ENCODE measurements at regions not wholly inside any gene's neighbourhood (a gene's known extent, or its start where the extent isn't known, plus 50 kb on each side); places are given as distances from the start of the nearest gene placed in this dataset.

DNA sequence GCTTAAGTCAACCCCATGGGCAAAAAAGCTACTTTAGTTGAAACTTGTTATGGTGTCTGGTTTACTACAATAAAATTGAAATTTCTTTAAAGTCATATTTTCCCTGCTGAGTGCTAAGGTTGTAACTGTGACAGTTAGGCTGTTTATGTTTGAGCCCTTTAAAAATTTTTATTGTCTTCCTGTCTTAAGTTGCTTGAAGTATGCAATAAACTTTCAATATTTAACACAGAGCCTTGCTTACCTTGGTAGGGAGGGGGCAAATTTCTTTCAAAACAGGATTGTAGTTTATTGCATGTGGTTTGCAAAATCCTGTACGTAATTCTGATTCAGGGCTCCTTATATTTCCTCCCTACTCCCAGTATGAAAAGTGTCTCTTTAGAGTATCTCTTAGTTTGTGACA, 465.5 kb upstream of the ACTBL2 start:
- H3K9me2 ChIP-seq (replicated peaks; ENCODE audit: insufficient read depth), result no peaks in the 10 kb centered on the region
- no peaks in the 10 kb centered on the region for H3K79me2 ChIP-seq
- no peak overlapping the region for H3K27ac ChIP-seq
- H3K4me3 ChIP-seq, result no peak overlapping the region
- H3K36me3 ChIP-seq (replicated peaks; ENCODE audit: insufficient read depth, low read depth), result no peaks in the 10 kb centered on the region
- no peak overlapping the region for H3K4me2 ChIP-seq
- H3K9me3 ChIP-seq (ENCODE audit: low read depth), result no peaks in the 10 kb centered on the region
- no peaks in the 10 kb centered on the region for H4K20me1 ChIP-seq (ENCODE audit: insufficient read depth, poor library complexity, severe bottlenecking)
- H3K4me1 ChIP-seq (ENCODE audit: insufficient read depth), result peaks cover 7% of the 10 kb centered on the region
- no peak for DNase-seq (ENCODE audit: low spot score)
- no peaks in the 10 kb centered on the region for H3K27me3 ChIP-seq
- H2AFZ ChIP-seq, result no peak overlapping the region
- WGBS (ENCODE audit: low lambda C conversion rate, missing lambda C conversion rate), result 73% methylated on average over 1 of the region's 1 CpG
- TF ChIP-seq, protein P1, sequence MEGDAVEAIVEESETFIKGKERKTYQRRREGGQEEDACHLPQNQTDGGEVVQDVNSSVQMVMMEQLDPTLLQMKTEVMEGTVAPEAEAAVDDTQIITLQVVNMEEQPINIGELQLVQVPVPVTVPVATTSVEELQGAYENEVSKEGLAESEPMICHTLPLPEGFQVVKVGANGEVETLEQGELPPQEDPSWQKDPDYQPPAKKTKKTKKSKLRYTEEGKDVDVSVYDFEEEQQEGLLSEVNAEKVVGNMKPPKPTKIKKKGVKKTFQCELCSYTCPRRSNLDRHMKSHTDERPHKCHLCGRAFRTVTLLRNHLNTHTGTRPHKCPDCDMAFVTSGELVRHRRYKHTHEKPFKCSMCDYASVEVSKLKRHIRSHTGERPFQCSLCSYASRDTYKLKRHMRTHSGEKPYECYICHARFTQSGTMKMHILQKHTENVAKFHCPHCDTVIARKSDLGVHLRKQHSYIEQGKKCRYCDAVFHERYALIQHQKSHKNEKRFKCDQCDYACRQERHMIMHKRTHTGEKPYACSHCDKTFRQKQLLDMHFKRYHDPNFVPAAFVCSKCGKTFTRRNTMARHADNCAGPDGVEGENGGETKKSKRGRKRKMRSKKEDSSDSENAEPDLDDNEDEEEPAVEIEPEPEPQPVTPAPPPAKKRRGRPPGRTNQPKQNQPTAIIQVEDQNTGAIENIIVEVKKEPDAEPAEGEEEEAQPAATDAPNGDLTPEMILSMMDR (IDR thresholded peaks at IDR 0.05; ENCODE audit: poor library complexity), result no peak
- no peak for TF ChIP-seq EZH2phosphoT487 (IDR thresholded peaks at IDR 0.05; ENCODE audit: low read depth, severe bottlenecking, unreplicated experiment)
- no peak for TF ChIP-seq EZH2 (IDR thresholded peaks at IDR 0.05; ENCODE audit: borderline replicate concordance)

- WGBS (ENCODE audit: low lambda C conversion rate, missing lambda C conversion rate), result 83% methylated on average over 5 of the region's 5 CpGs
- DNase-seq (ENCODE audit: low spot score), result no peak
Observed at GRCh38 chr5:57947181-57947580, 464.6 kb upstream of the ACTBL2 start.

GRCh38 chr5:57940879-57941278, 458.3 kb upstream of the ACTBL2 start:
- Histone ChIP-seq H3K4me3 (no peak overlapping the region), H3K4me2 (no peak overlapping the region), H3K36me3 (replicated peaks; ENCODE audit: insufficient read depth, low read depth) (no peaks in the 10 kb centered on the region), H3K9me2 (replicated peaks; ENCODE audit: insufficient read depth) (no peaks in the 10 kb centered on the region), H3K27ac (no peak overlapping the region), H3K9me3 (ENCODE audit: low read depth) (no peaks in the 10 kb centered on the region), H2AFZ (no peak overlapping the region), H3K79me2 (no peaks in the 10 kb centered on the region), H4K20me1 (ENCODE audit: insufficient read depth, poor library complexity, severe bottlenecking) (no peaks in the 10 kb centered on the region), H3K4me1 (ENCODE audit: insufficient read depth) (no peaks in the 10 kb centered on the region), H3K27me3 (no peaks in the 10 kb centered on the region)
- 94% methylated on average over 3 of the region's 3 CpGs for WGBS (ENCODE audit: low lambda C conversion rate, missing lambda C conversion rate)
- DNase-seq (ENCODE audit: low spot score), result no peak
- TF ChIP-seq EZH2 (IDR thresholded peaks at IDR 0.05; ENCODE audit: borderline replicate concordance) (no peak), EZH2phosphoT487 (IDR thresholded peaks at IDR 0.05; ENCODE audit: low read depth, severe bottlenecking, unreplicated experiment) (no peak)
- TF ChIP-seq, protein P1 (IDR thresholded peaks at IDR 0.05; ENCODE audit: poor library complexity), result no peak

More at GRCh38 chr5:57947181-57947580, 464.6 kb upstream of the ACTBL2 start:
- TF ChIP-seq, protein P1 (IDR thresholded peaks at IDR 0.05; ENCODE audit: poor library complexity), result no peak
- TF ChIP-seq EZH2phosphoT487 (IDR thresholded peaks at IDR 0.05; ENCODE audit: low read depth, severe bottlenecking, unreplicated experiment) (no peak), EZH2 (IDR thresholded peaks at IDR 0.05; ENCODE audit: borderline replicate concordance) (no peak)
- Histone ChIP-seq H3K4me3 (no peak overlapping the region), H3K27ac (no peak overlapping the region), H2AFZ (no peak overlapping the region), H3K4me1 (ENCODE audit: insufficient read depth) (peaks cover 7% of the 10 kb centered on the region), H4K20me1 (ENCODE audit: insufficient read depth, poor library complexity, severe bottlenecking) (no peaks in the 10 kb centered on the region), H3K36me3 (replicated peaks; ENCODE audit: insufficient read depth, low read depth) (no peaks in the 10 kb centered on the region), H3K9me3 (ENCODE audit: low read depth) (no peaks in the 10 kb centered on the region), H3K9me2 (replicated peaks; ENCODE audit: insufficient read depth) (no peaks in the 10 kb centered on the region), H3K4me2 (no peak overlapping the region), H3K27me3 (no peaks in the 10 kb centered on the region), H3K79me2 (no peaks in the 10 kb centered on the region)

GRCh38 chr5:57940236-57940635, 457.6 kb upstream of the ACTBL2 start:
- no peaks in the 10 kb centered on the region for H3K79me2 ChIP-seq
- H3K9me2 ChIP-seq (replicated peaks; ENCODE audit: insufficient read depth), result no peaks in the 10 kb centered on the region
- no peak overlapping the region for H3K4me2 ChIP-seq
- 90% methylated on average over 3 of the region's 3 CpGs for WGBS (ENCODE audit: low lambda C conversion rate, missing lambda C conversion rate)
- H3K4me3 ChIP-seq, result no peak overlapping the region
- H3K4me1 ChIP-seq (ENCODE audit: insufficient read depth), result no peaks in the 10 kb centered on the region
- no peak overlapping the region for H3K27ac ChIP-seq
- H4K20me1 ChIP-seq (ENCODE audit: insufficient read depth, poor library complexity, severe bottlenecking), result no peaks in the 10 kb centered on the region
- DNase-seq (ENCODE audit: low spot score), result no peak
- no peaks in the 10 kb centered on the region for H3K36me3 ChIP-seq (replicated peaks; ENCODE audit: insufficient read depth, low read depth)
- H2AFZ ChIP-seq, result no peak overlapping the region
- no peaks in the 10 kb centered on the region for H3K9me3 ChIP-seq (ENCODE audit: low read depth)
- H3K27me3 ChIP-seq, result no peaks in the 10 kb centered on the region
- TF ChIP-seq EZH2phosphoT487 (IDR thresholded peaks at IDR 0.05; ENCODE audit: low read depth, severe bottlenecking, unreplicated experiment), result no peak

Data from hepatocyte (in vitro differentiated cells).